NCI-H2196 treated with DMSO at 0.1 percent for 48 hours (cell line): ENCODE measurements at regions not wholly inside any gene's neighbourhood (a gene's known extent, or its start where the extent isn't known, plus 50 kb on each side); places are given as distances from the start of the nearest gene placed in this dataset.

ENCODE experiments used
- DNase-seq: peaks from one replicate; lab custom pipeline; 2025; ENCODE audit not compliant: unreplicated experiment; lab: John Stamatoyannopoulos, UW

GRCh38 chr6:148193063-148193680 is 149.5 kb upstream of the SASH1 start:
- no peak for DNase-seq

- no peak for DNase-seq
Observed at GRCh38 chr6:148195511-148195910, 147.1 kb upstream of the SASH1 start.

- no peak for DNase-seq
Observed at GRCh38 chr6:148199584-148199983, 143.1 kb upstream of the SASH1 start.

- DNase-seq, result no peak
Observed at GRCh38 chr6:148200293-148200692, 142.3 kb upstream of the SASH1 start.

- DNase-seq, result no peak
Observed at GRCh38 chr6:148200781-148201180, 141.9 kb upstream of the SASH1 start.

- DNase-seq, result no peak
Observed at GRCh38 chr6:148203281-148203925, 139.2 kb upstream of the SASH1 start.

GRCh38 chr6:148203970-148204369 is 138.7 kb upstream of the SASH1 start:
- no peak for DNase-seq

GRCh38 chr6:148208298-148208697 is 134.3 kb upstream of the SASH1 start:
- DNase-seq, result no peak

- no peak for DNase-seq
Observed at GRCh38 chr6:148211777-148212324, 130.8 kb upstream of the SASH1 start.

- no peak for DNase-seq
Observed at GRCh38 chr6:148212366-148212765, 130.3 kb upstream of the SASH1 start.

- no peak for DNase-seq
Observed at GRCh38 chr6:148213366-148213765, 129.3 kb upstream of the SASH1 start.

GRCh38 chr6:148214667-148215066 is 128.0 kb upstream of the SASH1 start:
- DNase-seq, result no peak

- no peak for DNase-seq
Observed at GRCh38 chr6:148217051-148217450, 125.6 kb upstream of the SASH1 start.

- no peak for DNase-seq
Observed at GRCh38 chr6:148217921-148218320, 124.7 kb upstream of the SASH1 start.

GRCh38 chr6:148218542-148219258 is 123.9 kb upstream of the SASH1 start:
- no peak for DNase-seq

- no peak for DNase-seq
Observed at GRCh38 chr6:148221196-148221979, 121.2 kb upstream of the SASH1 start.

- no peak for DNase-seq
Observed at GRCh38 chr6:148222376-148222775, 120.3 kb upstream of the SASH1 start.

GRCh38 chr6:148222846-148223245 is 119.8 kb upstream of the SASH1 start:
- DNase-seq, result no peak

GRCh38 chr6:148223424-148223842 is 119.2 kb upstream of the SASH1 start:
- DNase-seq, result no peak

GRCh38 chr6:148225871-148226270 is 116.8 kb upstream of the SASH1 start:
- DNase-seq, result no peak

- no peak for DNase-seq
Observed at GRCh38 chr6:148226284-148226683, 116.4 kb upstream of the SASH1 start.
